ENCODE measurements at regions not wholly inside any gene's neighbourhood (a gene's known extent, or its start where the extent isn't known, plus 50 kb on each side); places are given as distances from the start of the nearest gene placed in this dataset.

GRCh38 chr9:30723656-30724055 lies 1660.8 kb upstream of the ACO1 start:
- no peaks in the 10 kb centered on the region for H3K9me3 Mint-ChIP-seq
- no peak overlapping the region for H3K4me3 ChIP-seq

DNA sequence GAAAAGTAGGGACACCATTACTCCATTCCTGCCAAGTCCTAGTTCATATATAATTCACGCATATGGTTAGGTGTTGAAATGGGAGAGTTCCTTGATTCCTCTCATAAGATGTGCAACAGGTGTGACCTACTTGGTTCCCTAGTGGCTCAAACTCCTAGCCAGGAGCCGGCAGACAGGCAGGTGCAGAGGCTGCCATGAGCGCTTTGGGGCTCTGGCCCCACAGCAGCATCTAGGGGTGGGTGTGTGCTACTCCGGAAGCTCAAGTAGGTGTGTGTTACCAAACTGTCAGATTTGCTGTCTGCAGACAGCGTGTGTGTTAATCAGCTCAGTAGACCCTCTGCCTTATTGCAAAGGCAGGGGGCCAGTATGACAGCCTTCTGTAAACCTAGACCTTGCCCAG lies 1652.4 kb upstream of the ACO1 start:
- peak; percentile 13 for DNase-seq (ENCODE audit: low spot score)
- Mint-ChIP-seq H3K9me3 (no peaks in the 10 kb centered on the region), H3K27me3 (ENCODE audit: insufficient read depth, low read depth) (no peaks in the 10 kb centered on the region)

More at GRCh38 chr9:30723656-30724055, 1660.8 kb upstream of the ACO1 start:
- Mint-ChIP-seq H3K36me3 (no peaks in the 10 kb centered on the region), H3K4me3 (no peak overlapping the region), H3K4me1 (peaks cover 10% of the 10 kb centered on the region), H3K27me3 (ENCODE audit: insufficient read depth, low read depth) (peaks cover 2% of the 10 kb centered on the region), H3K27ac (no peak overlapping the region)
- H2AFZ ChIP-seq (replicated peaks) = no peak overlapping the region
- H3K27ac ChIP-seq = no peak overlapping the region
- no peaks in the 10 kb centered on the region for H3K79me2 ChIP-seq (ENCODE audit: low read depth)
- DNase-seq (ENCODE audit: low spot score) = no peak
- H3K9me3 ChIP-seq (ENCODE audit: low read depth) = no peaks in the 10 kb centered on the region
- H3K9ac ChIP-seq = no peak overlapping the region
- H3K4me2 ChIP-seq = no peak overlapping the region
- peaks cover 6% of the 10 kb centered on the region for H3K4me1 ChIP-seq
- H3K27me3 ChIP-seq = no peaks in the 10 kb centered on the region
- TF ChIP-seq EZH2 (IDR thresholded peaks at IDR 0.05) = no peak
- TF ChIP-seq, protein P1, sequence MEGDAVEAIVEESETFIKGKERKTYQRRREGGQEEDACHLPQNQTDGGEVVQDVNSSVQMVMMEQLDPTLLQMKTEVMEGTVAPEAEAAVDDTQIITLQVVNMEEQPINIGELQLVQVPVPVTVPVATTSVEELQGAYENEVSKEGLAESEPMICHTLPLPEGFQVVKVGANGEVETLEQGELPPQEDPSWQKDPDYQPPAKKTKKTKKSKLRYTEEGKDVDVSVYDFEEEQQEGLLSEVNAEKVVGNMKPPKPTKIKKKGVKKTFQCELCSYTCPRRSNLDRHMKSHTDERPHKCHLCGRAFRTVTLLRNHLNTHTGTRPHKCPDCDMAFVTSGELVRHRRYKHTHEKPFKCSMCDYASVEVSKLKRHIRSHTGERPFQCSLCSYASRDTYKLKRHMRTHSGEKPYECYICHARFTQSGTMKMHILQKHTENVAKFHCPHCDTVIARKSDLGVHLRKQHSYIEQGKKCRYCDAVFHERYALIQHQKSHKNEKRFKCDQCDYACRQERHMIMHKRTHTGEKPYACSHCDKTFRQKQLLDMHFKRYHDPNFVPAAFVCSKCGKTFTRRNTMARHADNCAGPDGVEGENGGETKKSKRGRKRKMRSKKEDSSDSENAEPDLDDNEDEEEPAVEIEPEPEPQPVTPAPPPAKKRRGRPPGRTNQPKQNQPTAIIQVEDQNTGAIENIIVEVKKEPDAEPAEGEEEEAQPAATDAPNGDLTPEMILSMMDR (IDR thresholded peaks at IDR 0.05) = no peak
- no peak for TF ChIP-seq EZH2phosphoT487 (IDR thresholded peaks at IDR 0.05)
- H4K20me1 ChIP-seq (ENCODE audit: low read depth) = no peaks in the 10 kb centered on the region
- no peaks in the 10 kb centered on the region for H3K36me3 ChIP-seq
- no peaks in the 10 kb centered on the region for H3F3A ChIP-seq (ENCODE audit: low read depth)

DNA sequence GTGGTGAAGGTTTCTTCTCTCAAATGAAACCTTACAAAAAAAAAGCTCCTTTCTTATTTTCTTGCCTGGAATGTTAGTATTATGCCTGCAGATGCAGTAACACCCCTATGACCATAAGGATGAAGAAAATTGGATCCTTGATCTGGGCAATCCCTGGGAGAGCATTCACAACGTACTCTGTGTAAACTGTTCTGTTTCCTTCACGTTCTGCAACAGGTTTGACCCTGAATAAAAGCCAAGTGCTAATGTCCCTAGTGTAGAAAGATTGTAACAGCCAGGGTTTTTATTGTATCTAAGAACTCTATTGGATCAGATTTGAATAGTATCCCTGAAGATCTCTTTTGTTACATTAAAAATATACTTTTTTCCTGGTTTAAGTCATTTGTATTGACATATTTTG lies 1639.6 kb upstream of the ACO1 start:
- H3K27me3 Mint-ChIP-seq (ENCODE audit: insufficient read depth, low read depth) = peaks cover 2% of the 10 kb centered on the region
- no peaks in the 10 kb centered on the region for H3K9me3 Mint-ChIP-seq
- H3K4me3 Mint-ChIP-seq = no peak overlapping the region
- Histone ChIP-seq H3K27me3 (no peaks in the 10 kb centered on the region), H3K9me3 (ENCODE audit: low read depth) (no peaks in the 10 kb centered on the region), H3K4me3 (no peak overlapping the region), H3K36me3 (no peaks in the 10 kb centered on the region), H3K79me2 (ENCODE audit: low read depth) (no peaks in the 10 kb centered on the region), H3F3A (ENCODE audit: low read depth) (no peaks in the 10 kb centered on the region), H3K27ac (no peak overlapping the region), H3K4me1 (no peaks in the 10 kb centered on the region), H3K4me2 (no peak overlapping the region), H3K9ac (no peak overlapping the region), H4K20me1 (ENCODE audit: low read depth) (no peaks in the 10 kb centered on the region), H2AFZ (replicated peaks) (no peak overlapping the region)
- no peak for DNase-seq (ENCODE audit: low spot score)
- no peaks in the 10 kb centered on the region for H3K4me1 Mint-ChIP-seq
- no peak overlapping the region for H3K27ac Mint-ChIP-seq
- TF ChIP-seq EZH2 (IDR thresholded peaks at IDR 0.05) = no peak
- TF ChIP-seq EZH2phosphoT487 (IDR thresholded peaks at IDR 0.05) = no peak
- TF ChIP-seq, protein P1 (IDR thresholded peaks at IDR 0.05) = no peak
- no peaks in the 10 kb centered on the region for H3K36me3 Mint-ChIP-seq

More for the DNA sequence above, 1652.4 kb upstream of the ACO1 start:
- H3K4me3 Mint-ChIP-seq = no peak overlapping the region
- Histone ChIP-seq H3K79me2 (ENCODE audit: low read depth) (no peaks in the 10 kb centered on the region), H3K4me2 (no peak overlapping the region), H3K27me3 (no peaks in the 10 kb centered on the region), H2AFZ (replicated peaks) (no peak overlapping the region), H3F3A (ENCODE audit: low read depth) (no peaks in the 10 kb centered on the region), H3K27ac (no peak overlapping the region), H3K9ac (no peak overlapping the region), H3K4me3 (no peak overlapping the region), H3K9me3 (ENCODE audit: low read depth) (no peaks in the 10 kb centered on the region), H3K36me3 (no peaks in the 10 kb centered on the region), H4K20me1 (ENCODE audit: low read depth) (no peaks in the 10 kb centered on the region), H3K4me1 (no peaks in the 10 kb centered on the region)
- no peaks in the 10 kb centered on the region for H3K4me1 Mint-ChIP-seq
- H3K36me3 Mint-ChIP-seq = no peaks in the 10 kb centered on the region
- TF ChIP-seq, protein P1 (IDR thresholded peaks at IDR 0.05) = no peak
- TF ChIP-seq EZH2 (IDR thresholded peaks at IDR 0.05) = no peak
- no peak for TF ChIP-seq EZH2phosphoT487 (IDR thresholded peaks at IDR 0.05)
- no peak overlapping the region for H3K27ac Mint-ChIP-seq

Measured in neural progenitor cell (in vitro differentiated cells).